Stimulated activated naive CD8-positive, alpha-beta T cell treated with anti-CD3 and anti-CD28 coated beads, Interleukin-15, Interleukin-2, amounts not matched to agents 100 ng/mL and 50 ng/mL, for 24 hours (primary cell): ENCODE measurements at regions not wholly inside any gene's neighbourhood (a gene's known extent, or its start where the extent isn't known, plus 50 kb on each side); places are given as distances from the start of the nearest gene placed in this dataset.

Experiments
- H3K27ac Mint-ChIP-seq: one replicate; pipeline ENCODE4 v1.8.0; 2021; ENCODE audit warnings: mild to moderate bottlenecking, mixed read lengths
- H3K27me3 Mint-ChIP-seq: one replicate; pipeline ENCODE4 v1.8.0; 2021; ENCODE audit warnings: mixed read lengths
- H3K36me3 Mint-ChIP-seq: one replicate; pipeline ENCODE4 v1.8.0; 2021; ENCODE audit warnings: low read depth, mixed read lengths
- H3K4me1 Mint-ChIP-seq: one replicate; pipeline ENCODE4 v1.8.0; 2021; ENCODE audit warnings: low read depth, mixed read lengths
- H3K4me3 Mint-ChIP-seq: one replicate; pipeline ENCODE4 v1.8.0; 2021; ENCODE audit warnings: mild to moderate bottlenecking, mixed read lengths
- H3K9me3 Mint-ChIP-seq: one replicate; pipeline ENCODE4 v1.8.0; 2021; ENCODE audit warnings: mixed read lengths

DNA sequence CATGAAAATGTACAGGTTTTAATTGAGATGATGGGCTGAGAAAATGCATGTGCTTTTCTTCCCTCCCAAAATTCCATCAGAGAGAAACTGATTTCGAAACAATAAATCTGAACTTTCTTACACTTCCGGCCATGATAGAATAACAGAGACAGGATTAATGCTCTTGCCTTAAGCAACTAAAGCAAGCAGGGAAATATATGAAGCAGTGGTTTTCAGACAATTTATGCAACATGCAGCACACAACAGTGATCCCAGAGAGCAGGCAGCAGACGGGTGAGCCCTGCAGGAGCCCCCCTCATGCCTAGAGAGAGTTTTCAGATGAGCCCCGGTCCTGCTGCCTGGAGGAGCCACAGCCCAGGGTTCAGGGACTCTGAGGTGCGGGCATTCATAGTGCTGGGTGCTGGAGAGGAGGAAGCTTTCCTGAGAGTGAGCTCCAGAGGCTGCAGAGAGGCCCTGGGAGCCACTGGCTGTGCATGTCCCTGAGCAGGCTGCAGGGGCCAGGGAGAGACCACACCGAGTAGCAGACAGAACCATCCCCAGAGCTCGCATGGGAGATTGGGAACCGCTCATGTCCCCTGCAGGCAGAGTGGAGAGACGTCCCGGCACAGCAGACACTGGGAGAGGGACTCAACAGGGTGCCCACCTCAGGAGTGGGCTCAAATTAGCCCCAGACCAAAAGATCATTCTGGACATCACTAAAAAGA is 143.5 kb downstream of the OLFM1 start:
- Mint-ChIP-seq H3K27ac (no peak overlapping the region), H3K4me3 (no peak overlapping the region), H3K36me3 (no peaks in the 10 kb centered on the region), H3K4me1 (no peaks in the 10 kb centered on the region), H3K27me3 (peaks cover 5% of the 10 kb centered on the region), H3K9me3 (peaks cover 3% of the 10 kb centered on the region)

DNA sequence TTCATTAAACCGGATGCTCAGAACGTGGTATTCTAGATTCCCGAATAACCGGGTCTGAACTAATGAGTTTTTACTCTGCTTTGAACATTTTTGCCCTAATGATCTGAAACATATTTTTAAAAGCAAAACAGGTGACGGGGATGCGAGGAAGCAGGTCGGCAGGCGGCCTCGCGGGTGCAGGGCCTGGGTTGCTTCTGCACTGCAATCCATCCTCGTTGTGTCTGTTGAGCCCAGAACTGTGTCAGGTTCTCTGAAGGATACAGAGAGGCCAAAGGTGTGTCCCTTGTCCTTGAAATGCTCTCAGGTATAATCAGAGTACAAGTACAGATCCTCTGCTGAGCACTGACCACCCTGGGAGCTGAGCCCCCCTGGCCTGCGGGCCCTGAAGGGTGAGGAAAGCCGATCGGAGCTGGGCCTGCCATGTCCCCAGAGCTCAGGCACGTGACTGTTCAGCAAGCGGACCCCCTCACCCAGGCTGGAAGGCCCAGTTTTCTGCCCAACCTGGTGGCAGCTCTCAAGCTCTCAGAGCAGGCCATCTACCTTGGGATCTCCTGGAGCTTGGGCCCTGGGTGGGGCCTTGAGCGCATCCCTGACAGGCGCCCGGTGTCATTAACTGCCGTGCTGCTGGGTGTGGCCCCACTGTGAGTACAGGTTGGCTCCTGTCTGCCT is 151.8 kb downstream of the OLFM1 start:
- Mint-ChIP-seq H3K4me1 (no peaks in the 10 kb centered on the region), H3K27me3 (no peaks in the 10 kb centered on the region), H3K9me3 (peaks cover 2% of the 10 kb centered on the region), H3K36me3 (no peaks in the 10 kb centered on the region), H3K27ac (no peak overlapping the region), H3K4me3 (no peak overlapping the region)

DNA sequence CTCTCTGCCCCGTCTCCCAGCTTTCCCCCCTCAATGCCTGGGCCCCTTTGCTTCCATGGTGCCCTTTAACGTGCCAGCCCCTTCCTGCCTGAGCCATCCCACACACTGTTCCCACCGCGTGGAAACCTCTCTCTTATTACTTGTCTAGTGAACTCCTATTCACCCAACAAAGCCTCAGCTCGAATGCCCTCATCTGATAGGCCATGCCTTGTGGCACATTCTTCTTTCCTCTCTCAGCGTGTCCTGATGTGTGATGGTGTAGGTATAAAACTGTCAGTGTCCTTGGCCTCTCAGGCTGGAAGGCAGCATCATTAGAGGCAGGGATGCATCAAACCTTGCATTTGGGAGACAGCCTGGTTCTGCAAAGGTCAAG is 152.3 kb downstream of the OLFM1 start:
- H3K36me3 Mint-ChIP-seq: no peaks in the 10 kb centered on the region
- no peaks in the 10 kb centered on the region for H3K4me1 Mint-ChIP-seq
- no peak overlapping the region for H3K27ac Mint-ChIP-seq
- no peaks in the 10 kb centered on the region for H3K27me3 Mint-ChIP-seq
- H3K9me3 Mint-ChIP-seq: no peaks in the 10 kb centered on the region
- no peak overlapping the region for H3K4me3 Mint-ChIP-seq

DNA sequence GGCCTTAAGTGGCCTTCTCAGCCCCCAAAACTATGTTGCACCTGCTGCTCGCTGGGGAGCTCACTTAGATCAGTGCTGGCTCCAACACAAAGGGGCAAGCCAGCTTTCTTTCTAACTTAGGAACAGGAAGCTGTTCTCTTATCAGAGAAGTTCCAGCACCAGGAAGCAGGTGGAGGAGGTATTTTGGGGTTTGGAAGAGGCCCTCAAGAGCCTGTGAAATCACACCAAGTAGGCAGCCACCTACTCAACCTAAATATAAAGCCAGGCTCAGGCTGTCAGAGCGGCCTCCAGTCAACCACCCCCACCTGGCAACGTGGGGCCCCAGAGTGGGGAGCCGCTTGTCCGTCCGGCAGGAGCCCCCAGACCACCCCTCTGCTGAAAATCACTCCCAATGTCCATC is 152.8 kb downstream of the OLFM1 start:
- Mint-ChIP-seq H3K36me3 (no peaks in the 10 kb centered on the region), H3K27ac (no peak overlapping the region), H3K9me3 (no peaks in the 10 kb centered on the region), H3K27me3 (peaks cover 4% of the 10 kb centered on the region), H3K4me1 (no peaks in the 10 kb centered on the region), H3K4me3 (no peak overlapping the region)

DNA sequence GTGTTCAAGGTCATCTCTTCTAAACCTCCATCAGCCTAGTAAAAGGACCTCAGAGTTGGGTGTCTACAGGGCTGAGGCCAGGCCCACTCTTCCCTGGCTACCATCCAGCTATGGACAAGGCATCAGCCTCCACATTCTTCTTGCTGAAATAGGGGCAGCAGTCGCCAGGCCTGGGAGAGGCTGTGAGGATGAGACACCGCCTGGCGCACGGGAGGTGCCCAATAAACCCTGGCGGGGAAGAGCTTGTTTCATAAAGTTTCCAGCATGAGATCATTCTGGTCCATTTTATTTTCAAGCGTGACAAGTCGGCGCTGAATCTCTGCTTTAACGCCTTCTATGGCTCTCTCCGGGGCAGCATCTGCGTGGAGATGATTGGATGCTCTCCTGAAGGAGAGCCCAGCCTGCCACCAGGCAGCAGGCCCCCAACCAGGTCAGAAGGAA is 153.4 kb downstream of the OLFM1 start:
- no peaks in the 10 kb centered on the region for H3K4me1 Mint-ChIP-seq
- H3K9me3 Mint-ChIP-seq: no peaks in the 10 kb centered on the region
- H3K4me3 Mint-ChIP-seq: no peak overlapping the region
- H3K27me3 Mint-ChIP-seq: peaks cover 5% of the 10 kb centered on the region
- H3K36me3 Mint-ChIP-seq: no peaks in the 10 kb centered on the region
- H3K27ac Mint-ChIP-seq: no peak overlapping the region

DNA sequence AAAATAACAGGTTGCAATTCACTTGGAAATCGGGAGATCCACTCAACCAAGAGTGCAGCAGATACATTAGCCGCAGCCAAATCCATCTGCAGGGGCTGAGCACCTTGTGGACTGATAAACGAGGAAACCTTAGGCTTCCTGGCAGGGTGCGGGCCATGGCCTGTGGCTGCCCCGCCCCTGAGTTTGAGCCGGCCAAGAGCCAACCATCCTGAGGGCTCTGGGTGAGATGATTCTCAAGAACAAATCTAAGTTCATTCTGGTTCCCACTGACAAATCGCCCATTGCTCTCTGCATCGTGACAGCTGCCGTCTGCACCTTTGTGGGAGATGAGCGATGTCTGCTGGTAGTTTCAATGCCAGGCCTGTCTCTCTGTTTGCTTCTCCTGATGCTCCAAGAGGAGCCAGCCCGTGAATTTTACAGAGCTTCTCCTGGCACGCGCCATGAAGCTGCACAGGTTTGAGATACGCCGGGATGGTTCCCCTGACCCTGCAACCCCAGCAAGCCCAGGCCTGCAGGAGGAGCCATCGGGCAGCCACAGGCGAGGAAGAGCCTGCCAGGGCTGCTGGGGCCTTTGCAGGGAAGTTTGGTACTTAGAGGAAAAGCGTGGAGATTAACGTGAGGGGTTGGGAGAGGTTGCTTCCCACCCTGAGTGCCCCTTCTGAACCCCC is 154.0 kb downstream of the OLFM1 start:
- H3K9me3 Mint-ChIP-seq: no peaks in the 10 kb centered on the region
- no peaks in the 10 kb centered on the region for H3K36me3 Mint-ChIP-seq
- H3K27ac Mint-ChIP-seq: no peak overlapping the region
- H3K4me1 Mint-ChIP-seq: no peaks in the 10 kb centered on the region
- no peak overlapping the region for H3K4me3 Mint-ChIP-seq
- peaks cover 5% of the 10 kb centered on the region for H3K27me3 Mint-ChIP-seq

DNA sequence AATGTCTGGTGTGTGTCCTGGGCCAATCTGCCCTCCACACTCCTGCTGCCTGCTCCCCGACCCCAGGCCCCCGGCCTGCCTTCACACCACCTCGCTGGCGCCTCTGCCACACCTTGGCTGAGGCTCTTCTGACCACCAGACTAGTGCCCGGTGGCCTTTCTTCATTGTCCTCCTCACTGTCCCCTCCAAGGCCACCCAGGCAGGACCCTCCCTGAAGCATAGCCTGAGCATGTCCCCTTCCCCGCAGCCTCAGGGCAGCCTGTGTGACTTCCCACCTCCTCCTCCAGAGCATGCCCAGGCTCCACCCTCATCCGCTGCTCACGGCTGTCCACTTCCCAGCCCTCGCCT is 154.6 kb downstream of the OLFM1 start:
- Mint-ChIP-seq H3K4me1 (no peaks in the 10 kb centered on the region), H3K9me3 (no peaks in the 10 kb centered on the region), H3K4me3 (no peak overlapping the region), H3K27ac (no peak overlapping the region), H3K27me3 (peaks cover 5% of the 10 kb centered on the region), H3K36me3 (no peaks in the 10 kb centered on the region)

DNA sequence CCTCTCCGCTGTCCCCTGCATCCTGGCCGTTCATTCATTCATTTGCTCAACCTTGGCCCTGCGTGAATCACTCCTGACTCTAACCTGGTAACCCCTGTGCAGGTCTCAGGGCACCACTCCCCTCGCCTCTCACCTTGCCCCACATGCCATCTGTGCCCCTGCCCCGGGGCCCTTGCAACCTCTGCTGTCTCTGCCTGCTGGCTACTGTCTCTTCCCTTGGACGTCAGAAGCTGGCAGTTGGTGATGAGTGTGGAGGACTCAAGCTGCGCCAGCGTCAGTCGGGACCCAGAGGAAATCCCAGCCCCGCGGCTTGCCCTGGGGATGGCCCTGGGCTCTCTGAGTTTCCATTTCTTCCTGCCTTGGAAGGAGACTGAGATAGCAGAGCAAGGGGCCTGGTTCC is 154.9 kb downstream of the OLFM1 start:
- Mint-ChIP-seq H3K9me3 (no peaks in the 10 kb centered on the region), H3K27ac (no peak overlapping the region), H3K4me3 (no peak overlapping the region), H3K27me3 (peaks cover 5% of the 10 kb centered on the region), H3K4me1 (no peaks in the 10 kb centered on the region), H3K36me3 (no peaks in the 10 kb centered on the region)

DNA sequence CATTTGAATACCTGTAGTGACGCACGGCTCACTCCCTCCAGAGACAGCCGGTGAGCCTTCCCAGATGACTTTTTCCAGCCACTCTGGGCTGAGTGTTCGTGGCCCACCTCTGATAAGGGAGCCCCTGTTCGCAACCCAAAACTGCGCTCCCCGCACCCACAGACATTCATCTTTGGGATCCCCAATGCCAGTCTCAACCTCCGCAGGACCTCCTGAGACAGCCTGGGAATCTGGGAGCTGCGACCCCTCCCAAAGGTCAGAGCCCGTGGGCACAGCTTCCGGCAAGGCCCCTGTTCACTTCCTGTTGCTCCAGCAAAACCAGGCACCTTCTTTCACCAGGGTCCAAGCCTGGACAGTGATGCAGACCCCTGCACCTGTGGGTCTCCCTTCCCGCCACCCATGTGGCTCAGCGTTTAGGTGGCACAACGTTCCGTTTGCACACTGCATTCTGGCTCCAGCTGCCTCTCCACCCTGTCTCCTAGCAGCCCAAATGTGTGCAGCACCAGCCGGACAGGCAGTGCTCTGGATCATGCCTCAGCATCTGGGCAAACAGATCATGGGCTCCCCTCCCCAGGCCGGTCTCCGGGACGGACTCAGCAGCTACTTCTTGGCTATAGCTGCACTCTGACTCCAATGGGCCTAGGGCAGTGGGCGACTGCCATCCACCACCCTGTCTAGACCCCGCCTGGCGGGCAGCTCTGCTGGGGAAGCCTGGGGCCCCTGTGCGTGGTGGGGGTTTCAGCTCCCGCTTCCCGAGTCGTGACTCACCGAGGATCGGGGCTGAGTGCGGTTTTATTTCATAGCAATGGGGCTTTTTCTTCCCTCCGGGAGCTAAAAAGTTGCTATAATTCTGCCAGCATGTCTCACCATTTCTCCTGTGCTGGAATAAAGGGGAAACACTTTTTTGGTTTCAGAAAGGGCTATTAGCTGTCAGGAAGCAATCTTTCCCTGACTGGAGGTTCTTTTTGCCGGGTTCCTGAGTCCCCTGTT is 156.0 kb downstream of the OLFM1 start:
- no peak overlapping the region for H3K27ac Mint-ChIP-seq
- peaks cover 5% of the 10 kb centered on the region for H3K27me3 Mint-ChIP-seq
- no peaks in the 10 kb centered on the region for H3K36me3 Mint-ChIP-seq

DNA sequence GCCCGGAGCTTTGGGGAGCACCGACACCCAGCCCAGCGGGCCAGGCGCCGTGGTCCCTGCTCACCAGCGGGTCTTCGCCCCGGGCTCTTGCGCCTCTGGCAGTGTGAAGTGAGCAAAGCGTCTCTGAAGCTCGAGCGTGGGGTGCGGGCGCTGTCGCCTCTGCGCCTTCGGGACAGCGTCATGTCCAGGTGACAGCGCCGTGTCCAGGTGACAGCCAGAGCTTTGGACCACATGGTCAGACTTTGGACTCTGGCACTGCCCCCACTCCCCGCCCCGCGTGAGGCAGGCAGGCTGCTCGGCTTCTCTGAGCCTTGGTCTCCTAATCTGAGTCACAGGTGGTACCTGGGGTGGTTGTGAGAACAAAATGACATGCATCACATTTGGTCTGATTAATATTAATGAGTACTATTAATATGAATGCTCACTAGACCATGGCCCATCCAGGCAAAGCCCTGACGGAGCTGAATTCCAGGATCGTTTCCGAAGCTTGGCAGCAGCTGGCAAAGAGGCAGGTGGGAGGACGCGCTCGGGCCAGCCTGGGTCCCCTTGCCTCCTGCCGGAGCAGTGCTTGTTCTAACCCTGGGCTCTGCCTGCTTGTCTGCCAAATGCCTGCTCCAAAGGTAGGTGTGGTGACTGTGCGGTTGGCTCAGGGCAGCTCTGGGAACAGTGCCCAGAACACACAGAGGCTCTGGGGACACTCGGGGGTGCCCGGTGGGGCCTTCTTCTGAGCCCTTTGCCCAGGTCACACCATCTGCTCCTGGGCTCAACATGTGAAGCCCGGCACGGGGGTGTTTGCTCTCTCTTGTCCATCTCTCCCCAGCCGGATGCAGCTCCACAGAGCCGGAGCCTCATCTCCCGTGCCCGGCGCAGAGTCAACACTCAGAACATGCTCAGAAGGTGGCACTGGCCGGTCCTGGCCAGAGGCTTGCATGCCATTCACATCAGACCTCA is 157.1 kb downstream of the OLFM1 start:
- Mint-ChIP-seq H3K27ac (no peak overlapping the region), H3K9me3 (no peaks in the 10 kb centered on the region), H3K36me3 (no peaks in the 10 kb centered on the region), H3K4me3 (no peak overlapping the region), H3K4me1 (no peaks in the 10 kb centered on the region), H3K27me3 (peaks cover 5% of the 10 kb centered on the region)

More for the DNA sequence above, 156.0 kb downstream of the OLFM1 start:
- Mint-ChIP-seq H3K4me3 (no peak overlapping the region), H3K4me1 (no peaks in the 10 kb centered on the region), H3K9me3 (no peaks in the 10 kb centered on the region)

DNA sequence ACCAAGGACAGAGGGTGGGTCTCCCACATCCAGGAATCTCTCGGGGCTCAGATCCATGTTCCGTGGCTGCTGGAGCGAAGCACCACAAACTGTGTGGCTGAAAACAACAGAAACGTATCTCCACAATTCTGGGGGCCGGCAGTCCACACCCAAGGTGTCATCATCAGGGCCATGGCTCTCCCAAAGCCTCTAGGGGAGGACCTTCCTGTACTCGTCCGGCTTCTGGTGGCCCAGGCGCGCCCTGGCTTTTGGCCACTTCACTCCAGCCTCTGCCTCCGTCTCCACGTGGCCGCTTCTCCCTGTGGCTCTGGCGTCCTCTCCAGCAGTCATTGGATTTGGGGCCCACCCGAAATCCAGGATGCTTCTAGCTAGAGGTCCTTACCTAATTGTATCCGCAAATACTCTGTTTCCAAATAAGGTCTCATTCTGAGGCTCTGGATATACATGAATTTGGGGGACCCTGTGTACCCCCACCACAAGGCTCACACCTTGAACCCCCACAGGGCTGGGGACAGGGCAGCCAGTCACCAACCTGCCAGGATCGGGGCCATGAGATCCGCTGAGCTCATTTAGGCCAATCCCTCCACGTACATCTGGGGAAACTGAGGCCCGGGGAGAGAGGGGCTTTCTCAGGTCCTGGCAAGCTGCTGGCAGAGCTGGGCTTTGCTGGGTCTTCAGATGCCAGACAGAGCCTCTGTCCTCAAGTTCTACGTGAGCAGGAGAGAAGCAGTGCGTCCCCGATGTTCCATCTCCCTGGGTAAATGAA is 158.2 kb downstream of the OLFM1 start:
- no peaks in the 10 kb centered on the region for H3K36me3 Mint-ChIP-seq
- no peaks in the 10 kb centered on the region for H3K4me1 Mint-ChIP-seq

DNA sequence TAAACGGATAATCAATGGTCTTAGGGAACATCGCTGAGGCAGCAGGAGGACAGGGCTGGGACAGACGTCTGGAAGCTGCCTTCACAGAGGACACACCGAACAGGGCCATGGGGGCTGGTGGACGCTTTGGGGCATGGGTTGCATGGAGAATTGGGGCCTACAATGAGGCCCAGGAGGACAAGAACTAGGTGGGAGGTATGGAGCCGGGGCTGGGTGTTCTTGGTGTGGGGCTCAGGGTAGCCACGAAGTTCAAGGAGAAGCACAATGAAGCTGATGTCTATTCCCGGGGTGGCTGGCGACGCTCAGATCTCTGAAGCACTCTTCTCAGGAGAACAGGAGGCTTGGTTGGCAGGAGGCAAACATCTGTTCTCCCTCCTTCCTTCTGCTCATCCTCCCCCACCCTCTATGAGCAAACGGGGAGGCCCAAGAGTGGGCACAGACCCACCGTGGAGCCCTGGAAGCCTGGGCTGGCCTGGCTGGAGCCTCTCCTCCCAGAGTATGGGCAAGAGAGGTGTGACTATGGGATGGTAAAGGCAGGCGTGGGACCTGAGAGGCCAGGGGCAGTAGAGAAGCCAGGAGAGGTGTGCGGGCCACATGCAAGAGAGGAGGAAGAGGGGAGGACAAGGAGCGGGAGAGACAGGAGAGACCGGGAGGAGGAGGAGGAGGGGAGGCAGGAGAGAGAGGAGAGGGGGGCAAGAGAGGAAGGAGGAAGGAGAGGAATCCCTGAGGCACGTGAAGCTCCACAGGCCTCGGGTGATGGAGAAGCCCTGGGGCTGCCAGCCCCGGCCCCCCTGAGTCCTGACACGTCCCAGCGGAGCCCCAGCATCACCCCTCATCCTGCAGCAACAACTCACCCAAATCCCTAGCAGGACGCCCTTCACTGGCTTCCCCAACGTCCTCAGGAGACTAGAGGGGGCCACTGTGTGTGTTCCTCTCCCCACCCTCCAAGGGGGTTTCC is 159.1 kb downstream of the OLFM1 start:
- H3K4me1 Mint-ChIP-seq: no peaks in the 10 kb centered on the region
- H3K36me3 Mint-ChIP-seq: no peaks in the 10 kb centered on the region
- no peak overlapping the region for H3K27ac Mint-ChIP-seq
- no peaks in the 10 kb centered on the region for H3K9me3 Mint-ChIP-seq
- peaks cover 5% of the 10 kb centered on the region for H3K27me3 Mint-ChIP-seq
- no peak overlapping the region for H3K4me3 Mint-ChIP-seq

More for the DNA sequence above, 158.2 kb downstream of the OLFM1 start:
- Mint-ChIP-seq H3K27me3 (peaks cover 5% of the 10 kb centered on the region), H3K27ac (no peak overlapping the region), H3K9me3 (no peaks in the 10 kb centered on the region), H3K4me3 (no peak overlapping the region)
